ENCODE measurements at regions not wholly inside any gene's neighbourhood (a gene's known extent, or its start where the extent isn't known, plus 50 kb on each side); places are given as distances from the start of the nearest gene placed in this dataset.
A peak's percentile ranks its signal among the peaks of the same experiment; 100 is the strongest.
"Not testable (repeated sequence)": the region's sequence is repeated elsewhere in the genome, so short reads cannot be mapped to it uniquely, and the experiment has no call there.

- no peak for DNase-seq
These were observed 139.8 kb upstream of the CHODL start for GRCh38 chr21:18104802-18105201.

- not testable (repeated sequence) for DNase-seq
These were observed 148.2 kb upstream of the CHODL start for GRCh38 chr21:18096413-18096812.

GRCh38 chr21:18089786-18090185 lies 154.8 kb upstream of the CHODL start:
- no peak for DNase-seq

- no peak for DNase-seq
These were observed 174.2 kb upstream of the CHODL start for GRCh38 chr21:18070392-18070791.

- no peak for DNase-seq
These were observed 174.8 kb upstream of the CHODL start for GRCh38 chr21:18069875-18070274.

DNA sequence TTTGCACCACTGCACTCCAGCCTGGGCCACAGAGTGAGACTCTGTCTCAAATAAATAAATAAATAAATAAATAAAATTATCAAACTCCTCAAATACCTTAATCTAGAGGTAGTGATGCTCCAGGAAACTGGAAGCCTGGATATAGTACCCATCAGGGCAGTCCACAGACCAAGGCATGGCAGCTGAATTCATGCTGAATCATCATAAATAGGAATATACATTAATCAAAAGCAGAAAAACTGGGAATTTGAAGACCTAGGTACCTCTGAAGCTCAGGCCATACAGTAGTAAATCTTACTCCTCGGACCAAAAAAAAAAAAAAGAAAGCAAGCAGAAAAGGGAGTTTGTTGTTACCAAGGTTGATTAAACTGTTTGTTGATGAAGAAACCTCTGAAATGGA lies 184.2 kb upstream of the CHODL start:
- no peak for DNase-seq

- no peak for DNase-seq
These were observed 185.8 kb upstream of the CHODL start for GRCh38 chr21:18058731-18059398.

DNA sequence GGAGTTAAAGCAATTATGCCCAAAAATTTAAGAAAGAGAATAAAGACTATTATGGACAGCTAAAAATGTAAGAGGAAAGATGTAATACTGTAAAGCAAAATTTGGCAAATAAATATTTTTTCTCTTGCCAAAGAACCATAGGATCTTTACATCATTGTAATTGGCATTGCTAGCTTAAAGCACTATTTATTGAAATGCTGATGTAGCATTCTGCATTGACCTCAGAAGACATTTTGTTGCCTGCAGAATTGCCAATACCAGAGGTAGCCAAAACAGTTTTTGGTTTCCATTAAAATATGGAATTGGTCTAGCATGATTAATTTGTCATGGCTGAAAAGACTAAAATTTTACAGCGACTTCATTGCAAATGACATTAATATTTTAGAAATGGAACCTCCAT lies 191.5 kb upstream of the CHODL start:
- no peak for DNase-seq

DNA sequence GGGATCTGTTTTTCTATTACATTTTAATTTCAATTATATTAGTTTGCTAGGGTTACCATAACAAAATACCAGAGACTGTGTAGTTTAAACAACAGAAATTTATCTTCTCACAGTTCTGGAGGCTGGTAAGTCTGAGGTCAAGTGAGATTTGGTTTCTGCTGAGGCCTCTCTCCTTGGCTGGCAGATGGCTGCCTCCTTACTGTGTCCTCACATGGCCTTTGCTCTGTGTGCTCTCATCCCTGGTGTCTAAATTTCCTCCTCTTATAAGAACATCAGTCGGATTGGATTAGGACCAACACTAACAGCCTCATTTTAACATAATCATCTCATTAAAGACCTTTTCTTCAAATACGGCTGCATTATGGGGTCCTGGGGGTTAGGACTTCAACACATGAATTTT lies 195.2 kb upstream of the CHODL start:
- DNase-seq = peak; percentile 61

DNA sequence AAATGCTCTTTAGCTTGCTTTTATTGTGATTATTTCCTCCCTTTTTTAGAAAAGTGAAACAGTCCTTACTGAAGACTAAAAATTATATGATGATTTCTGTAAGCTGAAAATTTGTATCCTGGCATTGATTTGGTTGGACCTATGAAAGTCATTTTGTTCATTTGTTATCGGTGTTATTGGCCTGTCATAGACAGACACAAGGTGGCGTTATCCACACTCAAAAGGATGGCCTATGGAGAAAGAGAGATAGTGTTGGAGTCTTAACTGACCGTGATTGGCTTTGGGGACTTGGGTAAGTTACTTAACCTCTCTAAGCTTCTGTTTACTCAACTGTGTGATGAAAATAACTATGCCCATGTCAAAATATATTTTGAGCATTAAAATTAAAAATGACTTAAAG lies 203.6 kb upstream of the CHODL start:
- peak; percentile 63 for DNase-seq

GRCh38 chr21:18030248-18030647 lies 211.1 kb upstream of the C21orf91 start:
- DNase-seq = no peak

DNA sequence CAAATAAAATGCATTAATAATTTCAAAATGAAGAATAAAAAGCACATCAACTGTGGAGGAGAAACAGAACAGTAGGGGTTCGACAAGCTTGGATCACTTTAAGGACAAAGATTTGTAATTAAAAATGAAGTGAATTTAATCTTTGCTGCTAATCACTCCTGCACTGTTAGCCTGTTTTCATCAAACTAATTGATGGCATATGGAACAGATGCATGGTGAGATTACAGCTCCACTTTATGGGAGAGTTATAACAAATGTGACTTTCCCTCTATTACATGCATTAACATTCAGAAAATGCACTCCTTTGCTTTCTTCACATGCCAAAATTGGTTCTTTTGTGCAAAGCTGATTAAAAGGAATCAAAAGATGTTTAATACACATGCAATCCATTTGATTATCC lies 207.2 kb upstream of the C21orf91 start:
- no peak for DNase-seq

DNA sequence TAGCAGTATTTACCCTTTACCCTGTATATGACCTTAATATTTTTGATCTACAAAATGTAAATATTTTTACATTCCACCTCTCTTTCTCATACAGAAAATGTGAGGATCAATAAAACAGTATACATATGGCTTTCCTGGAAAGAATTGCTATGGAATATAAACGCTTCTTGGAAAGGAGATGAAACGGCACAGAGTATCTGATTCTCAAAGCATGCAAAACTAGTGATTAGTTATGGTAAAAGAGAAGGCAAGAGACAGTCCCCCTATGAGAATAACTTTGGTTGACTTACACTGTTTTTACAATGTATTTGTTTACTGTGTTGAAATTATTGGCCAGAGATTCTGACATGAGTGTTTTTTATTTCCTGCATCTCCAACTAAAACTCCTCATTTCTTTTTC lies 204.6 kb upstream of the C21orf91 start:
- DNase-seq = no peak

GRCh38 chr21:18023157-18023556 lies 204.0 kb upstream of the C21orf91 start:
- DNase-seq = no peak

DNA sequence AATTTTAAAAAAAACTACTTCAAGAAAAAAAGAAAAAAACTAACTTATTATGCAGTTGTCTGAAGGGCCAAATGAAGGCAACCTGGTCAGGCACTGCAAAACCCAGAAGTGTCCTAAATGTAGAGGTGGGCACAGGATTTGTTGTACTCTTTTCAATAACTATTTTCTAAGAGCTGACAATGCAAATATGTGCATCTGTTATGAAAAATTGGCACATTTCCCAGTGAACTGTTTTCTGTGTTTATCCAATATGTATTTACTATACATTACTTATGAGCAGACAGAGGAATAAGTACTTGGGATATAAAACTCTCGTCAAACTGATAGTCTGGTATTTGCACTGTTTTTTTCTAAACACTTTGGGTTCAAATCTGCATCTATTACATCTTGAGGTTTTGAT lies 188.0 kb upstream of the C21orf91 start:
- DNase-seq = peak; percentile 59

- DNase-seq = peak; percentile 42
These were observed 187.5 kb upstream of the C21orf91 start for GRCh38 chr21:18006691-18007090.

DNA sequence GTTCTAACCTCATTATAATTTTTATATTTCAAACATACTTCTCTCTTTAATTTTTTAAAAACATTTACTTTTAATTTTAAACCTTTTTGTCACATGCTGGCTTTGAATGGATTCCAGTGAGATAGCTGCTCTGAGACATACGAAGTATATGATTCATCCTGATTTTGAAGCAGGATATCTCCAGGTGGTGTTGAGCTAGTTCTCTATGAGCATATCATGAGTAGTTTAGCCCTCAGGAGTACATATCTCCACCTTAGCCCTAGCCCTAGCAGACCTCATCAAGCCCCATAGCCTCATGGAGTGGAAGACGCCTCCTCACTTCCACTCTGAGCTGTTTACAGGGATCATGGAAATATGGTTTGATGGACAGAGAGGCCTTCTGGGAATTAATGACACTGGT lies 183.2 kb upstream of the C21orf91 start:
- DNase-seq = no peak

- DNase-seq = no peak
These were observed 182.0 kb upstream of the C21orf91 start for GRCh38 chr21:18000981-18001686.

DNA sequence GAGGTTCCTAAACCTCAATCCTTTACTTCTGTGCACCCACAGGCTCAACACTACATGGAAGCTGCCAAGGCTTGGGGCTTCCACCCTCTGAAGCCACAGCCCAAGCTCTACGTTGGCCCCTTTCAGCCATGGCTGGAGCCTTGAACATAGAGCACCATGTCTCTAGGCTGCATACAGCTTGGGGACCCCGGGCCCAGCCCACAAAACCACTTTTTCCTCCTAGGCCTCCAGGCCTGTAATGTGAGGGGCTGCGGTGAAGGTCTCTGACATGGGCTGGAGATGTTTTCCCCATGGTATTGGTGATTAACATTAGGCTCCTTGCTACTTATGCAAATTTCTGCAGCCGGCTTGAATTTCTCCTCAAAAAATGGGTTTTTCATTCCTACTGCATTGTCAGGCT lies 179.4 kb upstream of the C21orf91 start:
- DNase-seq = not testable (repeated sequence)

- DNase-seq = no peak
These were observed 170.6 kb upstream of the C21orf91 start for GRCh38 chr21:17989780-17990179.

- DNase-seq = no peak
These were observed 168.9 kb upstream of the C21orf91 start for GRCh38 chr21:17988102-17988437.

GRCh38 chr21:17987382-17988101 lies 168.4 kb upstream of the C21orf91 start:
- DNase-seq = no peak

DNA sequence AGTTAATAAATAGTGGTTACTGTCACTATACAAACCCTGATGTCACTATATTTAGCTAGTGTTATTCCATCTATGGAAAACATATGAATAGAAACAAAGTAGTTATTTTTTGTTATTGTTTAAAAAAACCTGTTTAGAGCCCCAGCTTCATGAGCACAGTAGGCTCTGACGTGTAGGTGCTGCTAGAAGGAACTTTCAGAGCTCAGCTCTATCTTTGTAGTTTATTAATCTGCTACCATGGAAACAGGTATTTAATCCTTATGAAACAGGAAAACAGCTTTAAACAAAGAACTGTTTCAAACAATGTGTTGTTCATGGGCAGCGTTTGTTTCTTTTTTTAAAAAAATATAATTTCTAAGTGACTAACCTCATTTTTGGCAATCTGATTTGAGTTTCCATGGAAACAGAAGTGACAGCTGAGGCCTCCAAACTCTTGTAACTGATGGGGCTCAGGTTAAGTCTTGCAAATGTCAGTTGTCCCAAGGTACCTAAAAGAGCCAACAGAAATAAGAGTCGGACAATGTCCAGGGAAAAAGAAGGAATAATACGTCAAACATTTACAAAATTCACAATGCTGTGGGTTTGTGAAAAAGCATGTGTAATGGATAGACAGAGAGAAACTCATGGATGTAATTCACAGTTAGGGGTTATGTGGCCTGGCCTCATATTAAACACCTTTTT lies 162.0 kb upstream of the C21orf91 start:
- DNase-seq = no peak

- no peak for DNase-seq
These were observed 160.6 kb upstream of the C21orf91 start for GRCh38 chr21:17979763-17980162.

All from NCI-H446 treated with DMSO at 0.1 percent for 48 hours (cell line).